ENCODE measurements at regions not wholly inside any gene's neighbourhood (a gene's known extent, or its start where the extent isn't known, plus 50 kb on each side); places are given as distances from the start of the nearest gene placed in this dataset.

GRCh38 chr10:53682458-53682857 is 909.9 kb upstream of the MBL2 start:
- CTCF ChIA-PET, result no interaction called here
- TF ChIP-seq, protein P1, sequence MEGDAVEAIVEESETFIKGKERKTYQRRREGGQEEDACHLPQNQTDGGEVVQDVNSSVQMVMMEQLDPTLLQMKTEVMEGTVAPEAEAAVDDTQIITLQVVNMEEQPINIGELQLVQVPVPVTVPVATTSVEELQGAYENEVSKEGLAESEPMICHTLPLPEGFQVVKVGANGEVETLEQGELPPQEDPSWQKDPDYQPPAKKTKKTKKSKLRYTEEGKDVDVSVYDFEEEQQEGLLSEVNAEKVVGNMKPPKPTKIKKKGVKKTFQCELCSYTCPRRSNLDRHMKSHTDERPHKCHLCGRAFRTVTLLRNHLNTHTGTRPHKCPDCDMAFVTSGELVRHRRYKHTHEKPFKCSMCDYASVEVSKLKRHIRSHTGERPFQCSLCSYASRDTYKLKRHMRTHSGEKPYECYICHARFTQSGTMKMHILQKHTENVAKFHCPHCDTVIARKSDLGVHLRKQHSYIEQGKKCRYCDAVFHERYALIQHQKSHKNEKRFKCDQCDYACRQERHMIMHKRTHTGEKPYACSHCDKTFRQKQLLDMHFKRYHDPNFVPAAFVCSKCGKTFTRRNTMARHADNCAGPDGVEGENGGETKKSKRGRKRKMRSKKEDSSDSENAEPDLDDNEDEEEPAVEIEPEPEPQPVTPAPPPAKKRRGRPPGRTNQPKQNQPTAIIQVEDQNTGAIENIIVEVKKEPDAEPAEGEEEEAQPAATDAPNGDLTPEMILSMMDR (IDR thresholded peaks at IDR 0.05; ENCODE audit: unreplicated experiment), result no peak
- no peaks in the 10 kb centered on the region for H3K9me3 Mint-ChIP-seq (ENCODE audit: low read depth, unreplicated experiment)
- no peaks in the 10 kb centered on the region for H3K4me1 Mint-ChIP-seq (ENCODE audit: low read depth, unreplicated experiment)
- H3K36me3 Mint-ChIP-seq (ENCODE audit: insufficient read depth, unreplicated experiment), result no peaks in the 10 kb centered on the region
- no peak for DNase-seq
- no peak overlapping the region for H3K4me3 Mint-ChIP-seq (ENCODE audit: low read depth, unreplicated experiment)
- no TSS peak for BruUV-seq (replicated peaks)
- intact Hi-C loops (cut with micrococcal nuclease; ENCODE audit: unreplicated experiment), result no loop called here
- H3K27me3 Mint-ChIP-seq (ENCODE audit: unreplicated experiment), result no peaks in the 10 kb centered on the region
- H3K27ac Mint-ChIP-seq (ENCODE audit: unreplicated experiment), result no peak overlapping the region

GRCh38 chr10:53679666-53680065 is 907.1 kb upstream of the MBL2 start:
- Mint-ChIP-seq H3K36me3 (ENCODE audit: insufficient read depth, unreplicated experiment) (no peaks in the 10 kb centered on the region), H3K27me3 (ENCODE audit: unreplicated experiment) (no peaks in the 10 kb centered on the region), H3K4me1 (ENCODE audit: low read depth, unreplicated experiment) (no peaks in the 10 kb centered on the region), H3K4me3 (ENCODE audit: low read depth, unreplicated experiment) (no peak overlapping the region), H3K27ac (ENCODE audit: unreplicated experiment) (no peak overlapping the region), H3K9me3 (ENCODE audit: low read depth, unreplicated experiment) (no peaks in the 10 kb centered on the region)
- no TSS peak for BruUV-seq (replicated peaks)
- TF ChIP-seq, protein P1 (IDR thresholded peaks at IDR 0.05; ENCODE audit: unreplicated experiment), result no peak
- CTCF ChIA-PET, result no interaction called here
- intact Hi-C loops (cut with micrococcal nuclease; ENCODE audit: unreplicated experiment), result no loop called here
- DNase-seq, result no peak

DNA sequence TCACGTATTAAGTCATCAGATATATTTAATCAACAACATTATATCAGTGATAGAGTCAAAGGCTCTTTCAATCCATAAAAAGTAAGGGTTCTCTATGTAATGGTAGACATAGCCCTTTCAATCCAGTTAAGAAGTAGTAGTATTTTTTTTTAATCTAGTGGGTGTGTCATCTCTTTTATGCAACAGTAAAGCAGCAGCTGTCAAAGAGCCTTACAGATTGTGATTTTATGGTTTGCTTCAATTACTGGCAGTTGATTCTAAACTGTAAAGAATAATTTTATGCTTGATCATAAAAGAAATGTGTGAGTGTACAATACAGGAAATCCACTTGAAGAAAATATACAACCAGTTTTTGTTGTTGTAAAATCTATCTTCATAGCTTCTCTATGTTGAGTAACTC is 902.6 kb upstream of the MBL2 start:
- Mint-ChIP-seq H3K27me3 (ENCODE audit: unreplicated experiment) (no peaks in the 10 kb centered on the region), H3K9me3 (ENCODE audit: low read depth, unreplicated experiment) (no peaks in the 10 kb centered on the region), H3K4me1 (ENCODE audit: low read depth, unreplicated experiment) (no peaks in the 10 kb centered on the region), H3K27ac (ENCODE audit: unreplicated experiment) (no peak overlapping the region), H3K36me3 (ENCODE audit: insufficient read depth, unreplicated experiment) (no peaks in the 10 kb centered on the region), H3K4me3 (ENCODE audit: low read depth, unreplicated experiment) (no peak overlapping the region)
- CTCF ChIA-PET, result no interaction called here
- no peak for DNase-seq
- BruUV-seq (replicated peaks), result no TSS peak
- intact Hi-C loops (cut with micrococcal nuclease; ENCODE audit: unreplicated experiment), result no loop called here
- TF ChIP-seq, protein P1 (IDR thresholded peaks at IDR 0.05; ENCODE audit: unreplicated experiment), result no peak

GRCh38 chr10:53667063-53667462 is 894.5 kb upstream of the MBL2 start:
- H3K27ac Mint-ChIP-seq (ENCODE audit: unreplicated experiment), result no peak overlapping the region
- TF ChIP-seq, protein P1 (IDR thresholded peaks at IDR 0.05; ENCODE audit: unreplicated experiment), result no peak
- peaks cover 9% of the 10 kb centered on the region for H3K4me1 Mint-ChIP-seq (ENCODE audit: low read depth, unreplicated experiment)

More at GRCh38 chr10:53667063-53667462, 894.5 kb upstream of the MBL2 start:
- no peaks in the 10 kb centered on the region for H3K27me3 Mint-ChIP-seq (ENCODE audit: unreplicated experiment)
- no peak overlapping the region for H3K4me3 Mint-ChIP-seq (ENCODE audit: low read depth, unreplicated experiment)
- H3K36me3 Mint-ChIP-seq (ENCODE audit: insufficient read depth, unreplicated experiment), result no peaks in the 10 kb centered on the region
- intact Hi-C loops (cut with micrococcal nuclease; ENCODE audit: unreplicated experiment), result no loop called here
- BruUV-seq (replicated peaks), result no TSS peak
- DNase-seq, result no peak
- CTCF ChIA-PET, result no interaction called here
- H3K9me3 Mint-ChIP-seq (ENCODE audit: low read depth, unreplicated experiment), result peaks cover 8% of the 10 kb centered on the region

Data from Calu3 (cell line).